NCI-H2227 (cell line): ENCODE measurements at regions not wholly inside any gene's neighbourhood (a gene's known extent, or its start where the extent isn't known, plus 50 kb on each side); places are given as distances from the start of the nearest gene placed in this dataset.
A peak's percentile ranks its signal among the peaks of the same experiment; 100 is the strongest.

Source experiments
- DNase-seq: peaks from one replicate; lab custom pipeline; 2025; ENCODE audit not compliant: unreplicated experiment; lab: John Stamatoyannopoulos, UW

- DNase-seq: no peak
Observed at GRCh38 chr12:113659015-113659414, 187.3 kb upstream of the LHX5 start.

GRCh38 chr12:113658006-113658655 lies 186.5 kb upstream of the LHX5 start:
- DNase-seq: no peak

DNA sequence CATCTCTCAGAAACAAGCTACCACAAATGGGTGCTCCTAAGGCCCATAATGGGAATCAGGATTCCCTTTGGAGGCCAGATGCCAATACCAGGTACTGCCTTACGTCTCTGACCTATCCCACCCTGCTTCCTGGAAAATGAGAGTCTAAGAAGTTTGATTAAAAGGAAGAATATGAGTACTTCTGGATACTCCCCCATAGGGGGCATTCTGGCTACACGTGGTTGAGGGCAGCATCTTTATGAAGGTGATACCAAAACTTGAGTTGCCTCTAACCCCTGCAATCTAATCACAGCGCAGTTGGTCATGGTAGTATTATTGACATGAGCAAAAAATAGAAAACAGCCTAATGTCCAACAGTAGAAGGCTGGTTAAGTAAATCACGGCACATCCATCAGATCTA lies 184.2 kb upstream of the LHX5 start:
- DNase-seq: no peak

GRCh38 chr12:113655479-113655878 lies 183.8 kb upstream of the LHX5 start:
- DNase-seq: no peak

- DNase-seq: no peak
Observed at GRCh38 chr12:113651662-113652061, 180.0 kb upstream of the LHX5 start.

GRCh38 chr12:113650476-113650875 lies 178.8 kb upstream of the LHX5 start:
- DNase-seq: no peak

DNA sequence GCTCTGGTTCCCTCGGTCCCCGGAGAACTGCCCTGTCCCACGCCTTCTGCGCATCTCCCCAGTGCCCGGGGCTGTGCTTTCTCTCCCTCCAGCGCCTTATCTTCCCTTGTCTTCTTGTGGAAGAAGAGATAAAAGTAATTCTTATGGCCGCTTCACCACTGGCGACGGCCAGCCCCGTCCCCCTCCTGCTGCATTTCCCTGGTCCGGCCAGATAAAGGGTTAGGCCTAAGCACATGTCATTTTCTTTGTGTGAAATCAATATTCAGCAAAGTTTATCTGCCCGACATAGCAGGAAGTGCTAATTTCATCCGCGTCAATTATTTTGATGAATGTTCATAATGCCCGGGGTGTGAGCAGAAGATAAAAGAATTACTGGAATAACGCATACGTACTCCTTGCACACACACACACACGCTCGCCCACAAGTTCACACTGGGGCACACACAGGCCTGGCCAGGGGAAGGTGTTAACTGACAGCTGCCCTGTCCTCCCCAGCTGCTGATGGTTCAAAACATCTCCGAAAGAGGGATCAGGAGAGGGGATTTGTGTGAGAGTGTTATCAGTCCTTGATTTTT lies 177.7 kb upstream of the LHX5 start:
- DNase-seq: no peak

- DNase-seq: no peak
Observed at GRCh38 chr12:113647048-113647447, 175.4 kb upstream of the LHX5 start.

DNA sequence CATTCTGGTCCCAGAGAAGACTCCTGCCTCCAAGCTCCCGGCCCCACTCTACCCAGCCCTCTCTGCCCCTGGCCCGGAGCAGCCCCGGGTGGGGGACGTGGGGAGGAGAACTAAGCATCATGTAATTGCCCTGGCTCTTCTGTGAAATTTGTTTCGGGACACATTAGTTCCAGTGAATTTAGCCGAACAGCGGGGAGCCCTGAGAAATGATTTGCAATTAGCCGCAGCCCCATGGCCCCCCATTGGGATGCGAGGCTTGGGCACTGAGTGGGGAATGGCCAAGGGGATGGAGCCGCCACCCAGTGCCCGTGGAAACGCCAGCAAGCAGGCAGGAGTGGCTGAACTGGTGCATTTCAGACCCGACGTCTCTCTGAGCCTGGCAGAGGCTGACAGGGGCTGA lies 173.9 kb upstream of the LHX5 start:
- no peak for DNase-seq

- no peak for DNase-seq
Observed at GRCh38 chr12:113645183-113645582, 173.5 kb upstream of the LHX5 start.

- peak; percentile 27 for DNase-seq
Observed at GRCh38 chr12:113643177-113643974, 171.7 kb upstream of the LHX5 start.

- DNase-seq: no peak
Observed at GRCh38 chr12:113642672-113643071, 171.0 kb upstream of the LHX5 start.

DNA sequence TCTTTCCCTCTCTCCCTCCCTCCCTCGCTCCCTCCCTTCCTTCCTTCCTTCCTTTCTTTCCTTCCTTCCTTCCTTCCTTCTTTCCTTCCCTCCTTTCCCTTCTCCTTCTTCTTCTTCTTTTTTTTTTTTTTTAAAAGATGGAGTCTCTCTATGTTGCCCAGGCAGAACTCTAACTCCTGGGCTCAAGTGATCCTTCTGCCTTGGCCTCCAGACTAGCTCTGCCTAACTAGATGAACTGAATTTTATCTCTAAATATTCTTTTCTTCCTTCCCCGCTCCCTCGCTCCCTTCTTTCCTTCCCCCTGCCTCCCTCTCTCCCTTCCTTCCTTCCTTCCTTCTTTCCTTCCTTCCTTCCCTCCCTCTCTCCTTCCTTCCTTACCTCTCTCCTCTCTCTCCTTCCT lies 170.5 kb upstream of the LHX5 start:
- no peak for DNase-seq

GRCh38 chr12:113641426-113642030 lies 169.9 kb upstream of the LHX5 start:
- no peak for DNase-seq

GRCh38 chr12:113640837-113641236 lies 169.2 kb upstream of the LHX5 start:
- no peak for DNase-seq

DNA sequence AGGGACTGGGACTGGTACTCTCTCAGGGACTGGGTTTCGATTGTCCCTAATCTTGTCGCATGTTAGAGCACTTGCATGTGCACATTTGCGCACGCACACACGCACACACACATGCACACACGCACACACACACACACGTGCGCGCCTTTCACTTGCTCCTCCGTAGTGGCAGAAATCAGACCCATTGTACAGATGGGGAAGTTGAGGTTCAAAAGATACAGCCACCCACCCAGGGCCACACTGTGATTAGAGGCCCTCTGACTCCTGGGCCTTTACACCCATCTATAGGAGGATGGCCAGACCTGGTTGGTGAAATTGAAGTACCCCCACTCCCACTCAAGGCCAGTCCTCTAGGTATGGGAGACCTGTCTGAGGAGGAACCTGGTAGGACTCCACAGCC lies 167.8 kb upstream of the LHX5 start:
- no peak for DNase-seq

GRCh38 chr12:113638460-113638775 lies 166.7 kb upstream of the LHX5 start:
- peak; percentile 50 for DNase-seq

DNA sequence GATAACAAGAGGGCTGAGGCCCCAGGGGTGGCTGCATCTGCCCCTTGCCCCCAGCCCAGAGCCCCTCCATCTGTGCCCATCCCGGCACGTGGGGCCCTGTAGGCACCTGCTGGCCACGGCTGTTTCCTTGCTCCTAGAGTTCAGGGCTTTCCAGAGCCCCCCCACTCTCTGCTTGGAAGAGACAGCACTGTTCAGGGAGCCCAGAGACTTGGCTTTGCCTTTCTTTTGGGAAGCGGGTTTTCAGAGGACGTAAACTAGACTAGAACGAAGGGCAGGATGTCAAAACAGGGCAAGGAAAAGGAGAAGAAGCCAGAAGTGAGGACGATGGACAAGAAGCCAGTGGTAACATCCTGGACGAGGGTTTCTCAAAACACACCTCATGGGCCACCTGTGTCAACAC lies 163.3 kb upstream of the LHX5 start:
- no peak for DNase-seq

- no peak for DNase-seq
Observed at GRCh38 chr12:113634474-113634873, 162.8 kb upstream of the LHX5 start.

DNA sequence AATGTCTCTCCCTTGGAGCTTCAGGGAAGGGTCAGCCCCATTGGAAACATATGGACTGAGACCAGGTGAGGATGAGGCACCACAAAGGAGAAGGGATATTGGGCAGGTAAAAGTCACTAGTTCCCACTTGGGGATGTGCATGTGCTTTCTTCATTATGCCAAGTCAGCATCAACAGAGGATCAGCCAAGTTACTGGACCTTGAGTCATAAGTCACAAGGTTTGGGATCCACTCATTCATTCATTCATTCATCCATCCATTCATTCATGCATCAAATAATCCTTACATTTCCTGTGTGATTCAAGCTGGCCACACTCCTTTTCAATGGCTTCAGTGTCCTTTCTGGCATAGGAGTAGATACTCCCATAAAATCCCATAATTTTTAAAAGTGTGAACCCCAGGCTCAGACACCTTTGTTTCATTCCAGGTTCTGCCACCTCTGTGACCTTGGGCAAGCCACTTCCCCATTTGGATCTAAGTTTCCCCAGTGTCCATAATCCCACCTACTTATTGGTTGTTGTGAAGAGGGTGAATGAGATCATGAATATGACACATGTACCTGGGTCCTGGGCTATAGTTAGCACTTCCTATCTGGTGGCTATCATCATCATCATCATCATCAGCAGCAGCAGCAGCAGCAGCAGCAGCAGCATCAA lies 162.1 kb upstream of the LHX5 start:
- DNase-seq: no peak

DNA sequence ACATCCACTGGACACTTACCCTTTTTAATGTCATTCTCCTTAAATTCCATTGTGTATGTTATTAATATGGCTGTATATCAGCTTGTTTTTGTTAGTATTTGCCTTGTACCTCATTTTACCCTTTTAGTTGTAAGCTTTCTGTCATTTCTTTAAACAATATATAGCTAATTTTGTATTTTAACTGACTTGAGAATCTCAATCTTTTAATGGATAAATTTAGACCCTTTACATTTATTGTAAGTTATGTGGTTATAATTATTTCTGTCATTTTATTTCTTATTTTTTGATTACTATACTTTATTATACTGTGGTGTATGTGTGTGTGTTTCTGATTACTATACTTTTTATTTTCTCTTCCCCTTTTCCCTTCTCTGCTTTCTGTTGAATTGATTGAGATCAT lies 159.0 kb upstream of the LHX5 start:
- DNase-seq: no peak

GRCh38 chr12:113625499-113625898 lies 153.8 kb upstream of the LHX5 start:
- no peak for DNase-seq
